ENCODE measurements at regions not wholly inside any gene's neighbourhood (a gene's known extent, or its start where the extent isn't known, plus 50 kb on each side); places are given as distances from the start of the nearest gene placed in this dataset.
"Not testable (repeated sequence)": the region's sequence is repeated elsewhere in the genome, so short reads cannot be mapped to it uniquely, and the experiment has no call there.

- not testable (repeated sequence) for TF ChIP-seq CTCF, POLR2A (IDR thresholded peaks at IDR 0.05)
Measured at GRCh38 chr1:223951551-223951950, 105.8 kb upstream of the TP53BP2 start.

All from heart left ventricle (tissue), 13 donors.